Endothelial cell of umbilical vein (primary cell): ENCODE measurements at regions not wholly inside any gene's neighbourhood (a gene's known extent, or its start where the extent isn't known, plus 50 kb on each side); places are given as distances from the start of the nearest gene placed in this dataset.

Experiments used
- BruUV-seq: library from RNA; stranded (reverse); fragments of 400-500 nt; replicated peaks from 2 replicates; lab custom pipeline; 2021; lab: Mats Ljungman, UMichigan
- CTCF ChIA-PET: fragments of 300-600, 350-600 bp; sonication (Branson Sonifier 250); formaldehyde crosslinking; loops from one replicate; lab custom pipeline; 2021; ENCODE audit warnings: antibody characterized with exemption, inconsistent platforms; lab: Charles Lee
- POLR2A ChIA-PET: fragments of 300-600, 350-600 bp; sonication (Branson Sonifier 250); formaldehyde crosslinking; loops from one replicate; lab custom pipeline; 2021; ENCODE audit warnings: antibody characterized with exemption, inconsistent platforms; lab: Charles Lee
- DNase-seq: peaks from one replicate; pipeline ENCODE4 v3.0.0-alpha.2; 2011; ENCODE audit warnings: low read depth, low spot score
- FAIRE-seq: peaks from 2 replicates; lab custom pipeline; 2011; peaks lifted over from hg19 to GRCh38; lab: Jason Lieb, UNC
- H2AFZ ChIP-seq: 2 replicates; pipeline ENCODE4 v1.6.0; 2012; ENCODE audit warnings: low read depth, low read length, control low read depth, inconsistent platforms
- H3K27ac ChIP-seq: 2 replicates; pipeline ENCODE4 v1.5.1; 2011; ENCODE audit warnings: low read depth, mild to moderate bottlenecking, control low read depth, low read length, moderate library complexity; ENCODE audit not compliant: insufficient read depth
- H3K27me3 ChIP-seq, 2 experiments: 2 replicates each; pipeline versions ENCODE4 v1.6.0 to v1.6.1; 2011; ENCODE audit warnings: low read length in 2 of 2, mixed read lengths in 1 of 2; ENCODE audit not compliant: control insufficient read depth in 2 of 2, insufficient read depth in 2 of 2
- H3K36me3 ChIP-seq, 2 experiments: 2 replicates in 1 of 2; 3 replicates in 1 of 2; pipeline ENCODE4 v1.5.1; 2011; ENCODE audit warnings: low read length in 2 of 2, mild to moderate bottlenecking in 1 of 2, moderate library complexity in 1 of 2; ENCODE audit not compliant: control insufficient read depth in 2 of 2, insufficient read depth in 2 of 2; ENCODE audit errors: extremely low read depth in 1 of 2
- H3K4me1 ChIP-seq: 3 replicates; pipeline ENCODE4 v1.5.1; 2011; ENCODE audit warnings: mild to moderate bottlenecking, low read length; ENCODE audit not compliant: control insufficient read depth, insufficient read depth; ENCODE audit errors: extremely low read depth
- H3K4me2 ChIP-seq: 2 replicates; pipeline ENCODE4 v1.6.1; 2011; ENCODE audit warnings: low read length, control low read depth, mixed read lengths; ENCODE audit not compliant: insufficient read depth
- H3K4me3 ChIP-seq, 3 experiments: fragments of 200-600 bp in 1 of 3; sonication (generic), shearing (Covaris generic) in 1 of 3; replicated peaks in 1 of 3; 2 replicates each; pipeline ENCODE4 v1.5.1; 2011 to 2016; ENCODE audit warnings: control low read depth in 3 of 3, low read length in 3 of 3, mild to moderate bottlenecking in 2 of 3, inconsistent platforms in 1 of 3, low read depth in 1 of 3, moderate library complexity in 1 of 3; ENCODE audit not compliant: insufficient read depth in 1 of 3
- H3K79me2 ChIP-seq: 2 replicates; pipeline ENCODE4 v1.6.0; 2012; ENCODE audit warnings: low read length, inconsistent platforms; ENCODE audit not compliant: control insufficient read depth, insufficient read depth
- H3K9ac ChIP-seq: replicated peaks from 2 replicates; pipeline ENCODE3; 2011; ENCODE audit warnings: low read length, control low read depth; ENCODE audit not compliant: insufficient read depth; ENCODE audit errors: extremely low read depth
- H3K9me1 ChIP-seq: replicated peaks from 3 replicates; pipeline ENCODE4 v1.6.0; 2011; ENCODE audit warnings: mild to moderate bottlenecking, low read length; ENCODE audit not compliant: control insufficient read depth, insufficient read depth; ENCODE audit errors: extremely low read depth
- H3K9me3 ChIP-seq: replicated peaks from 2 replicates; pipeline ENCODE4 v1.5.1; 2012; ENCODE audit warnings: low read length, inconsistent platforms; ENCODE audit not compliant: control insufficient read depth, insufficient read depth
- H4K20me1 ChIP-seq: replicated peaks from 2 replicates; pipeline ENCODE3; 2011; ENCODE audit warnings: mild to moderate bottlenecking, low read length; ENCODE audit not compliant: control insufficient read depth, insufficient read depth; ENCODE audit errors: extremely low read depth
- EZH2 ChIP-seq: IDR thresholded peaks from 2 replicates; pipeline ENCODE4 v1.6.1; 2012; ENCODE audit warnings: borderline replicate concordance, low read depth, mild to moderate bottlenecking, moderate library complexity, low read length, inconsistent platforms; ENCODE audit not compliant: severe bottlenecking
- FOS ChIP-seq: IDR thresholded peaks from 2 replicates; pipeline ENCODE4 v1.6.1; 2011; ENCODE audit warnings: mild to moderate bottlenecking, low read length, moderate library complexity, borderline replicate concordance; ENCODE audit not compliant: insufficient read depth
- MYC ChIP-seq: IDR thresholded peaks from one replicate; pipeline ENCODE4 v1.6.1; 2011; ENCODE audit warnings: mild to moderate bottlenecking, low read depth, low read length
- POLR2A ChIP-seq: IDR thresholded peaks from 2 replicates; pipeline ENCODE4 v1.6.1; 2012; ENCODE audit warnings: low read depth, mild to moderate bottlenecking, control low read depth, low read length
- POLR2AphosphoS5 ChIP-seq: IDR thresholded peaks from 2 replicates; pipeline ENCODE4 v1.6.1; 2012; ENCODE audit warnings: low read depth, mild to moderate bottlenecking, control low read depth, low read length, moderate library complexity; ENCODE audit not compliant: insufficient read depth
- dilution Hi-C: fragments of 300-500 bp; cut with MboI; formaldehyde crosslinking; loops from one replicate; pipeline ENCODE4 v1.15.0; 2019; ENCODE audit warnings: low sequenced_read_pairs; ENCODE audit not compliant: extremely low pct_ligation_motif_present
- intact Hi-C: fragments of 100-400 bp; cut with micrococcal nuclease; formaldehyde crosslinking; loops from one replicate; pipeline ENCODE4 v1.10.0; 2022
- TF ChIP-seq, protein P1 (sequence below), 2 donors: IDR thresholded peaks; 1 replicate in 1 of 2; 2 replicates in 1 of 2; pipeline ENCODE4 v1.5.1; 2011; ENCODE audit warnings: low read length in 2 of 2, mild to moderate bottlenecking in 2 of 2, moderate library complexity in 2 of 2, control low read depth in 1 of 2, inconsistent platforms in 1 of 2, low read depth in 1 of 2; ENCODE audit not compliant: insufficient read depth in 1 of 2; ENCODE audit errors: extremely low read depth in 1 of 2

DNA sequence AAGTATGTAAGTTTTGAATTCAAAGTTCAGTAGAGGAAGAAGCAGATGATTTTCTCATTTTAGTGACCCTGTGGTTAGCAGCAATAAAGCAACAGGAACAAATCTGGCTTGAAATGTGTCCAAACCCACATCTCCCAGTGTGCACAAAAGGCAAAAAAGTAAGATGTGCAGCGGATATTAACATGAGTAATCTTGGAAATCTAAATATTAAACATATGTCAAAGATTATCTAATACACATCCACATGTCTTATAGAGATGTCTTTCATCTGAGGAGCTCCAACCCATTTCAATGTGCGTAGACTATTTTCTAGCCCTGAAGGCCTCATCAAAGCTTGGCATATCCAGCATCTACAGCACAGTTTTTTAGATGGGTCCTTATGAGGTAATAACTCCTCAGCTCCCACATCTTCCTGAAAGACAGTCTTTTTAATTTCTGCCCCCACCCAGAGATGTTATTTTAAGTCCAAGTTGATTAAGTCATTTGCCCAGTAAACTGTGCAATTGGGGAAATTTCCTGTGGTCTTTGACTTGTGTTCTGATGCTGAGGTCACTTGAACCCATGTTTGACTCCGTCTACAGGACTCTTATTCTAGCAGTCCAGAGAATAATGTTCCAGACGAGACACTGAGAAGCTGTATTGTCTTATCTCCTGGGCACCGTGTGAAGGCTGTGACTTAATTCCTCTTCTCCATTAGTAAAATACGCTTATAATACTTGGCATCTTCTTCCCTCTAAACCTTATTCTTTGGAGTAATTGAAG, 73.7 kb downstream of the LMO4 start:
- dilution Hi-C loops = no loop called here
- no peaks in the 10 kb centered on the region for H3K27me3 ChIP-seq
- no peaks in the 10 kb centered on the region for H3K79me2 ChIP-seq
- no peaks in the 10 kb centered on the region for H4K20me1 ChIP-seq
- TF ChIP-seq FOS (no peak), EZH2 (no peak), POLR2A (no peak), POLR2AphosphoS5 (no peak), MYC (no peak)
- TF ChIP-seq, protein P1, sequence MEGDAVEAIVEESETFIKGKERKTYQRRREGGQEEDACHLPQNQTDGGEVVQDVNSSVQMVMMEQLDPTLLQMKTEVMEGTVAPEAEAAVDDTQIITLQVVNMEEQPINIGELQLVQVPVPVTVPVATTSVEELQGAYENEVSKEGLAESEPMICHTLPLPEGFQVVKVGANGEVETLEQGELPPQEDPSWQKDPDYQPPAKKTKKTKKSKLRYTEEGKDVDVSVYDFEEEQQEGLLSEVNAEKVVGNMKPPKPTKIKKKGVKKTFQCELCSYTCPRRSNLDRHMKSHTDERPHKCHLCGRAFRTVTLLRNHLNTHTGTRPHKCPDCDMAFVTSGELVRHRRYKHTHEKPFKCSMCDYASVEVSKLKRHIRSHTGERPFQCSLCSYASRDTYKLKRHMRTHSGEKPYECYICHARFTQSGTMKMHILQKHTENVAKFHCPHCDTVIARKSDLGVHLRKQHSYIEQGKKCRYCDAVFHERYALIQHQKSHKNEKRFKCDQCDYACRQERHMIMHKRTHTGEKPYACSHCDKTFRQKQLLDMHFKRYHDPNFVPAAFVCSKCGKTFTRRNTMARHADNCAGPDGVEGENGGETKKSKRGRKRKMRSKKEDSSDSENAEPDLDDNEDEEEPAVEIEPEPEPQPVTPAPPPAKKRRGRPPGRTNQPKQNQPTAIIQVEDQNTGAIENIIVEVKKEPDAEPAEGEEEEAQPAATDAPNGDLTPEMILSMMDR (IDR thresholded peaks at IDR 0.05; ENCODE audit: extremely low read depth in 1 of 2, insufficient read depth in 1 of 2, low read depth in 1 of 2, low read length in 2 of 2) = no peak
- no peak overlapping the region for H2AFZ ChIP-seq
- intact Hi-C loops = no loop called here
- FAIRE-seq = no peak
- no peak overlapping the region for H3K4me2 ChIP-seq
- no TSS peak for BruUV-seq
- ChIA-PET POLR2A (no interaction called here), CTCF (no interaction called here)
- no peaks in the 10 kb centered on the region for H3K4me1 ChIP-seq
- DNase-seq = no peak
- no peaks in the 10 kb centered on the region for H3K36me3 ChIP-seq
- no peaks in the 10 kb centered on the region for H3K9me3 ChIP-seq
- H3K27ac ChIP-seq = no peak overlapping the region
- no peak overlapping the region for H3K4me3 ChIP-seq
- H3K9ac ChIP-seq = no peak overlapping the region
- no peaks in the 10 kb centered on the region for H3K9me1 ChIP-seq
